ENCODE measurements at regions not wholly inside any gene's neighbourhood (a gene's known extent, or its start where the extent isn't known, plus 50 kb on each side); places are given as distances from the start of the nearest gene placed in this dataset.

- TF ChIP-seq EZH2 (IDR thresholded peaks at IDR 0.05; ENCODE audit: borderline replicate concordance, low read length) = no peak
- TF ChIP-seq CTCF (conservative IDR thresholded peaks at IDR 0.05 in 1 of 2, IDR thresholded peaks at IDR 0.05 in 1 of 2; ENCODE audit: extremely low read depth in 1 of 2, insufficient read depth in 1 of 2, low read depth in 1 of 2, low read length in 2 of 2) = no peak
Measured at GRCh38 chr10:130578532-130579289, 442.5 kb downstream of the GLRX3 start.
